ENCODE measurements at regions not wholly inside any gene's neighbourhood (a gene's known extent, or its start where the extent isn't known, plus 50 kb on each side); places are given as distances from the start of the nearest gene placed in this dataset.
A peak's percentile ranks its signal among the peaks of the same experiment; 100 is the strongest.

GRCh38 chr4:65265526-65265925 lies 404.8 kb downstream of the EPHA5 start:
- H3K36me3 ChIP-seq, result no peaks in the 10 kb centered on the region
- no peaks in the 10 kb centered on the region for H3K27me3 ChIP-seq
- no peak overlapping the region for H3K4me3 ChIP-seq
- intact Hi-C loops (cut with DNase I), result no loop called here
- no peak overlapping the region for H3K27ac ChIP-seq
- TF ChIP-seq CTCF (IDR thresholded peaks at IDR 0.05), result no peak
- H3K9me3 ChIP-seq, result no peaks in the 10 kb centered on the region
- DNase-seq (no peak), ATAC-seq (no peak)
- H3K4me1 ChIP-seq, result no peaks in the 10 kb centered on the region

GRCh38 chr4:65259296-65259695 lies 411.0 kb downstream of the EPHA5 start:
- TF ChIP-seq CTCF (IDR thresholded peaks at IDR 0.05), result no peak
- no peaks in the 10 kb centered on the region for H3K9me3 ChIP-seq
- H3K27me3 ChIP-seq, result no peaks in the 10 kb centered on the region
- intact Hi-C loops (cut with DNase I), result no loop called here
- H3K36me3 ChIP-seq, result no peaks in the 10 kb centered on the region
- ATAC-seq (no peak), DNase-seq (no peak)
- H3K27ac ChIP-seq, result no peak overlapping the region
- no peaks in the 10 kb centered on the region for H3K4me1 ChIP-seq
- no peak overlapping the region for H3K4me3 ChIP-seq

GRCh38 chr4:65250916-65251315 lies 419.4 kb downstream of the EPHA5 start:
- DNase-seq (no peak), ATAC-seq (no peak)
- no peaks in the 10 kb centered on the region for H3K4me1 ChIP-seq
- no peaks in the 10 kb centered on the region for H3K9me3 ChIP-seq
- no peak for TF ChIP-seq CTCF (IDR thresholded peaks at IDR 0.05)
- H3K27ac ChIP-seq, result no peak overlapping the region
- no peaks in the 10 kb centered on the region for H3K27me3 ChIP-seq
- H3K4me3 ChIP-seq, result no peak overlapping the region
- intact Hi-C loops (cut with DNase I), result no loop called here
- no peaks in the 10 kb centered on the region for H3K36me3 ChIP-seq

- TF ChIP-seq CTCF (IDR thresholded peaks at IDR 0.05), result no peak
- Histone ChIP-seq H3K36me3 (no peaks in the 10 kb centered on the region), H3K27ac (no peak overlapping the region), H3K27me3 (no peaks in the 10 kb centered on the region), H3K4me1 (no peaks in the 10 kb centered on the region), H3K4me3 (no peak overlapping the region), H3K9me3 (no peaks in the 10 kb centered on the region)
- ATAC-seq, result no peak
- no peak for DNase-seq
- intact Hi-C loops (cut with DNase I), result no loop called here
Measured at GRCh38 chr4:65249111-65249510, 421.2 kb downstream of the EPHA5 start.

- Histone ChIP-seq H3K9me3 (no peaks in the 10 kb centered on the region), H3K27ac (no peak overlapping the region), H3K27me3 (no peaks in the 10 kb centered on the region), H3K36me3 (no peaks in the 10 kb centered on the region), H3K4me3 (no peak overlapping the region), H3K4me1 (no peaks in the 10 kb centered on the region)
- intact Hi-C loops (cut with DNase I), result no loop called here
- TF ChIP-seq CTCF (IDR thresholded peaks at IDR 0.05), result no peak
- ATAC-seq, result peak; percentile 23
- DNase-seq, result no peak
Measured at GRCh38 chr4:65242156-65242846, 428.0 kb downstream of the EPHA5 start.

All from upper lobe of right lung (tissue), 1 donor.